WERI-Rb-1 (cell line): ENCODE measurements at regions not wholly inside any gene's neighbourhood (a gene's known extent, or its start where the extent isn't known, plus 50 kb on each side); places are given as distances from the start of the nearest gene placed in this dataset.

ENCODE experiments used
- DNase-seq: peaks from one replicate; pipeline ENCODE4 v3.0.0-alpha.2; 2020
- H3K27ac ChIP-seq: fragments of 250-450 bp; sonication (Bioruptor Pico); 2 replicates; pipeline ENCODE4 v1.5.1; 2020; ENCODE audit warnings: mild to moderate bottlenecking, moderate library complexity
- H3K27me3 ChIP-seq: fragments of 250-450 bp; sonication (Bioruptor Pico); 2 replicates; pipeline ENCODE4 v1.5.1; 2021; ENCODE audit warnings: mild to moderate bottlenecking, low read depth, moderate library complexity; ENCODE audit not compliant: insufficient read depth, severe bottlenecking
- H3K36me3 ChIP-seq: fragments of 250-450 bp; sonication (Bioruptor Pico); 2 replicates; pipeline ENCODE4 v1.5.1; 2020; ENCODE audit warnings: mild to moderate bottlenecking, moderate library complexity
- H3K4me3 ChIP-seq: 2 replicates; pipeline ENCODE4 v1.5.1; 2011; ENCODE audit warnings: low read depth, mild to moderate bottlenecking, control low read depth, low read length
- H3K9me3 ChIP-seq: fragments of 250-450 bp; sonication (Bioruptor Pico); 2 replicates; pipeline ENCODE4 v1.5.1; 2021; ENCODE audit warnings: mild to moderate bottlenecking, moderate library complexity; ENCODE audit not compliant: severe bottlenecking
- TF ChIP-seq, protein P1 (sequence below): IDR thresholded peaks from 2 replicates; pipeline ENCODE4 v1.5.1; 2011; ENCODE audit warnings: low read depth, mild to moderate bottlenecking, control low read depth, inconsistent platforms, low read length

DNA sequence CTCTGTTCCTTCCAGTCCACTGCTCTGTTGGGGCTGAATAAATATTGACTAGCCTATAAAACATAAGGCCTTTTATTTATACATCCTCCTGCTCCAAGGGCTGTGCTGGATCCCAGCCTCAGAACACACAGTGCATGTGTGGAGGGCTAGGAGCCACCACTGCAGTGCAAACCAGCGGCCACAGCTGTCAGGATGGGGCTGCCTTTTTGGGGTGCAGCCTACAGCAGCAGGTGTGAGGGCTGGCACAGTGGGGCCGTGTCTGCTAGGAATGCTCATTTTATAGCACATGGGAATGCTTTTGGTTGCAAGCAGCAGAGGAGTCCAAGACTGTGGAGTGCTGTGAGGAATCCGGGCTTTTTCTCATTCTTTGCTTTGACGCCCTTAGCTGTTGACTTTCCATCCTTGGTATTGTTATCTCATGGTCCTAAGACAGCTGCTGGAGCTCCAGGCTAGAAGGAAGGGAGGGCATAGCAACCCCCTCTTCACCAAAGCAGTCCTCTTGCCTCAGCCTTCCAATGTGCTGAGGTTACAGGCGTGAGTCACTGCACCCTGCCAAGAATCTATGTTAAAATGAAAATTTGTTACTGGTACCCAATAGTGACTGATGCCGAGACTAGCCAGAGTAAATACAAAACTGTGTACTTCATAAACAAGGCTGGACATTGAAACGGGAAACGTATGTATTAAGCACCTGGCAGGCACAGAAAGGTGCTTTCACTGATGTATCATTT is 334.3 kb upstream of the GATB start:
- TF ChIP-seq, protein P1, sequence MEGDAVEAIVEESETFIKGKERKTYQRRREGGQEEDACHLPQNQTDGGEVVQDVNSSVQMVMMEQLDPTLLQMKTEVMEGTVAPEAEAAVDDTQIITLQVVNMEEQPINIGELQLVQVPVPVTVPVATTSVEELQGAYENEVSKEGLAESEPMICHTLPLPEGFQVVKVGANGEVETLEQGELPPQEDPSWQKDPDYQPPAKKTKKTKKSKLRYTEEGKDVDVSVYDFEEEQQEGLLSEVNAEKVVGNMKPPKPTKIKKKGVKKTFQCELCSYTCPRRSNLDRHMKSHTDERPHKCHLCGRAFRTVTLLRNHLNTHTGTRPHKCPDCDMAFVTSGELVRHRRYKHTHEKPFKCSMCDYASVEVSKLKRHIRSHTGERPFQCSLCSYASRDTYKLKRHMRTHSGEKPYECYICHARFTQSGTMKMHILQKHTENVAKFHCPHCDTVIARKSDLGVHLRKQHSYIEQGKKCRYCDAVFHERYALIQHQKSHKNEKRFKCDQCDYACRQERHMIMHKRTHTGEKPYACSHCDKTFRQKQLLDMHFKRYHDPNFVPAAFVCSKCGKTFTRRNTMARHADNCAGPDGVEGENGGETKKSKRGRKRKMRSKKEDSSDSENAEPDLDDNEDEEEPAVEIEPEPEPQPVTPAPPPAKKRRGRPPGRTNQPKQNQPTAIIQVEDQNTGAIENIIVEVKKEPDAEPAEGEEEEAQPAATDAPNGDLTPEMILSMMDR = no peak

DNA sequence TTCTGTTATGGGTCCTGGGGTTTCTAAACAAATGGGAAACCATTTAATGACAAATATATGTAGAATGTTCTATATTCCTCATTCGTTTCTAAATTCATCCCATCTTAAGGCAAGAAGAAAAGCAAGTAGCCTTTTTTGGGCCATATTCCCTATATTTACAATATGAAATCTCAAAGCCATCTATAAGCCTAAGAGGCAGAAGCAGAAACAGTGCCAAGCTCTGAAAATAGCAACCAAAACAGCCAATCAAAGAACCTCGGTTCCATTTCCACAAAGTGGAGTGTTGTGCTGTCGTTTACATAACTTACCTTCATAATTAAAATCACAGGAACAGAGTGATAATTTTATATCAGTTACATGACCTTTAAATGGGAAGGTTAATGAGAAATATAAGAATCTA is 330.6 kb upstream of the GATB start:
- Histone ChIP-seq H3K4me3 (no peak overlapping the region), H3K9me3 (no peaks in the 10 kb centered on the region), H3K27me3 (peaks cover 79% of the 10 kb centered on the region), H3K36me3 (no peaks in the 10 kb centered on the region), H3K27ac (no peak overlapping the region)
- DNase-seq = no peak
- TF ChIP-seq, protein P1 = no peak

More for the DNA sequence above, 334.3 kb upstream of the GATB start:
- H3K4me3 ChIP-seq = no peak overlapping the region
- H3K36me3 ChIP-seq = no peaks in the 10 kb centered on the region
- H3K27ac ChIP-seq = no peak overlapping the region
- no peaks in the 10 kb centered on the region for H3K9me3 ChIP-seq
- no peak for DNase-seq
- H3K27me3 ChIP-seq = peaks cover 87% of the 10 kb centered on the region

DNA sequence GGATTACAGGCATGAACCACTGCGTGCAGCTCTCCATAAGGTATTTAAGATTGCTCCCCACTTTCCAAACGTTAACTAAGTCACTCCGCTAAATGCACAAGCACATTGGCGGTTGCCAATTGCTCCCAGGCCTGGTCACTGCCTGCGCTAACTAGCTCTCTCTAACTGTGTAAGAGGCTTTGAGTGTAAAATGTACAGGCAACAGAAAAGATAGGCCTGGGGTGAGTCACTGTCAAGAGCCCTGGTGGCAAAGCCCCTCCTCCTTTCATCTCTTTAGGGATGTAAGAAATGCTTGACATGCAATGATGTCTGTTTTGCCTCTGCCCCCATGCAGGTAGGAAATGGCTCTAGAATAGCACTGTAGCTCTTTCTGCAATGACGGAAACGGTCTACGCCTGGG is 329.7 kb upstream of the GATB start:
- peaks cover 73% of the 10 kb centered on the region for H3K27me3 ChIP-seq
- no peaks in the 10 kb centered on the region for H3K36me3 ChIP-seq
- H3K27ac ChIP-seq = no peak overlapping the region
- TF ChIP-seq, protein P1 = no peak
- no peak overlapping the region for H3K4me3 ChIP-seq
- no peak for DNase-seq
- H3K9me3 ChIP-seq = no peaks in the 10 kb centered on the region

DNA sequence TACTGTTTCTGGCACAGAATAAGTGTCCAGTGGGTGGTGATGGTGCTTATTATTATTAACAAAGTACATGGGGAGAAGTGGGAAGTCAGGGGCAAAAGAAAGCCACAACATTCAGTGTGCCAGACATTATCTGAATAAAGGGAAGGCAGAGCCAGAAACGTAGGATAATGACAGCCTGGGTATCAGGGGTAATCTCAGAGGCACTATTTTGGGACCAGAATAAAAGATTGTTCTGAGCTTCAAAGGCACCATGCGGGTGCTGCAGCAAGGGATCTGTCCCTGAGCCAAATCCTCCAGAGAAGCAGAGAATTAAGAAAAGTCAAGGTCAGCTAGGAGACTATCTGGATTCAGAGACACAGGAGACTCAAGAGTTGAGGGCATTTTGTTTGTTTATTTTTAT is 328.8 kb upstream of the GATB start:
- no peak overlapping the region for H3K27ac ChIP-seq
- TF ChIP-seq, protein P1 = no peak
- no peaks in the 10 kb centered on the region for H3K36me3 ChIP-seq
- DNase-seq = no peak
- no peaks in the 10 kb centered on the region for H3K9me3 ChIP-seq
- H3K27me3 ChIP-seq = peaks cover 79% of the 10 kb centered on the region
- H3K4me3 ChIP-seq = no peak overlapping the region

DNA sequence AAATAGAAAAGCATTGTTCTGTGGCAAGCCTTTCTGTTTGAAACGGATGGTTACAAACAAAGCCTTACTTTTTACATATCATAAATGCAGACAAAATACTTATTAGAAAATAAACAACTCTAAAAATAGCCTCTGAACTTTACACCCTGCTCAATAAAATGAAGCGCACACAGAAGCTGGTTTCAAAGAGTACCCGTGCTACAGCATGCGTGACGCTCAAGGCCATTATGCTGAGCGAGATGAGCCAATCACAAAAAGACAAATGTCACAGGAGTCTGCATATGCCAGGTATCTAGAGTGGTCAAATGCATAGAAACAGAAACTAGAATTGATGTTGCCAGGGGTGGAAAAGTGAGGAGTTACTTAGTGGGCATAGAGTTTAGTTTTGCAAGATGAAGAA is 326.5 kb upstream of the GATB start:
- H3K36me3 ChIP-seq = no peaks in the 10 kb centered on the region
- peaks cover 74% of the 10 kb centered on the region for H3K27me3 ChIP-seq

More for the DNA sequence above, 326.5 kb upstream of the GATB start:
- H3K4me3 ChIP-seq = no peak overlapping the region
- no peak overlapping the region for H3K27ac ChIP-seq
- DNase-seq = no peak
- TF ChIP-seq, protein P1 = no peak
- no peaks in the 10 kb centered on the region for H3K9me3 ChIP-seq
